ENCODE measurements at regions not wholly inside any gene's neighbourhood (a gene's known extent, or its start where the extent isn't known, plus 50 kb on each side); places are given as distances from the start of the nearest gene placed in this dataset.
"Not testable (repeated sequence)": the region's sequence is repeated elsewhere in the genome, so short reads cannot be mapped to it uniquely, and the experiment has no call there.

GRCh38 chr21:15211491-15212133 lies 146.8 kb upstream of the NRIP1 start:
- ChIA-PET POLR2A (interaction anchor here (0.5 kb wide), 1 partner anchor 9 kb away, joined by 4 read pairs; no protein-coding TSS in a partner anchor), CTCF (no interaction called here)
- DNase-seq, result peak in 2 of 3 donors; percentile 24 to 41
- no peak overlapping the region for H3K27ac ChIP-seq (ENCODE audit: insufficient read depth in 1 of 2, low read depth in 1 of 2, low read length in 2 of 2, poor library complexity in 1 of 2, severe bottlenecking in 2 of 2)
- H3K27me3 ChIP-seq (replicated peaks in 2 of 5; ENCODE audit: control insufficient read depth in 4 of 5, insufficient read depth in 5 of 5, low read length in 4 of 5), result no peaks in the 10 kb centered on the region
- H3K36me3 ChIP-seq (ENCODE audit: control insufficient read depth in 4 of 4, insufficient read depth in 4 of 4, low read length in 3 of 4), result no peaks in the 10 kb centered on the region
- peak overlapping the region in 3 of 7 experiments; percentile 5 to 45 (median 43) for H3K4me3 ChIP-seq (ENCODE audit: control insufficient read depth in 1 of 7, extremely low read depth in 1 of 7, insufficient read depth in 4 of 7, low read depth in 2 of 7, low read length in 6 of 7)
- no peaks in the 10 kb centered on the region for H3K9me3 ChIP-seq (ENCODE audit: control extremely low read depth in 1 of 5, control insufficient read depth in 4 of 5, insufficient read depth in 2 of 5, low read depth in 1 of 5, low read length in 4 of 5)
- peaks cover 9 to 31% (median 14%) of the 10 kb centered on the region in 4 experiments for H3K4me1 ChIP-seq (ENCODE audit: control extremely low read depth in 1 of 4, control insufficient read depth in 4 of 4, insufficient read depth in 4 of 4, low read length in 3 of 4)
- 23% methylated on average over 3 of the region's 5 CpGs for WGBS (ENCODE audit: insufficient coverage)

GRCh38 chr21:15212206-15212605 lies 147.4 kb upstream of the NRIP1 start:
- Histone ChIP-seq H3K36me3 (ENCODE audit: control insufficient read depth in 4 of 4, insufficient read depth in 4 of 4, low read length in 3 of 4) (no peaks in the 10 kb centered on the region), H3K27me3 (replicated peaks in 2 of 5; ENCODE audit: control insufficient read depth in 4 of 5, insufficient read depth in 5 of 5, low read length in 4 of 5) (no peaks in the 10 kb centered on the region), H3K4me1 (ENCODE audit: control extremely low read depth in 1 of 4, control insufficient read depth in 4 of 4, insufficient read depth in 4 of 4, low read length in 3 of 4) (peaks cover 9 to 27% (median 14%) of the 10 kb centered on the region in 4 experiments), H3K4me3 (ENCODE audit: control insufficient read depth in 1 of 7, extremely low read depth in 1 of 7, insufficient read depth in 4 of 7, low read depth in 2 of 7, low read length in 6 of 7) (peak overlapping the region in 1 of 7 experiments; percentile 43), H3K9me3 (ENCODE audit: control extremely low read depth in 1 of 5, control insufficient read depth in 4 of 5, insufficient read depth in 2 of 5, low read depth in 1 of 5, low read length in 4 of 5) (no peaks in the 10 kb centered on the region), H3K27ac (ENCODE audit: insufficient read depth in 1 of 2, low read depth in 1 of 2, low read length in 2 of 2, poor library complexity in 1 of 2, severe bottlenecking in 2 of 2) (no peak overlapping the region)
- CTCF ChIA-PET, result no interaction called here
- peak; percentile 37 to 81 (median 73) for DNase-seq
- WGBS (ENCODE audit: insufficient coverage), result no CpG with 5 or more reads among the region's 2 CpGs
- POLR2A ChIA-PET, result interaction anchor here (0.5 kb wide), 1 partner anchor 9 kb away, joined by 4 read pairs; no protein-coding TSS in a partner anchor

GRCh38 chr21:15218476-15218875 lies 153.7 kb upstream of the NRIP1 start:
- DNase-seq; POLR2A ChIA-PET; H3K9me3 ChIP-seq (ENCODE audit: control extremely low read depth in 1 of 5, control insufficient read depth in 4 of 5, insufficient read depth in 2 of 5, low read depth in 1 of 5, low read length in 4 of 5); H3K4me3 ChIP-seq (ENCODE audit: control insufficient read depth in 1 of 7, extremely low read depth in 1 of 7, insufficient read depth in 4 of 7, low read depth in 2 of 7, low read length in 6 of 7); H3K27me3 ChIP-seq (replicated peaks in 2 of 5; ENCODE audit: control insufficient read depth in 4 of 5, insufficient read depth in 5 of 5, low read length in 4 of 5); H3K36me3 ChIP-seq (ENCODE audit: control insufficient read depth in 4 of 4, insufficient read depth in 4 of 4, low read length in 3 of 4); H3K27ac ChIP-seq (ENCODE audit: insufficient read depth in 1 of 2, low read depth in 1 of 2, low read length in 2 of 2, poor library complexity in 1 of 2, severe bottlenecking in 2 of 2); CTCF ChIA-PET: not testable (repeated sequence)
- peaks cover 12 to 28% (median 23%) of the 10 kb centered on the region in 4 experiments for H3K4me1 ChIP-seq (ENCODE audit: control extremely low read depth in 1 of 4, control insufficient read depth in 4 of 4, insufficient read depth in 4 of 4, low read length in 3 of 4)
- no CpG with 5 or more reads among the region's 23 CpGs for WGBS (ENCODE audit: insufficient coverage)

- no peak overlapping the region for H3K27ac ChIP-seq (ENCODE audit: insufficient read depth in 1 of 2, low read depth in 1 of 2, low read length in 2 of 2, poor library complexity in 1 of 2, severe bottlenecking in 2 of 2)
- no peaks in the 10 kb centered on the region for H3K36me3 ChIP-seq (ENCODE audit: control insufficient read depth in 4 of 4, insufficient read depth in 4 of 4, low read length in 3 of 4)
- H3K9me3 ChIP-seq (ENCODE audit: control extremely low read depth in 1 of 5, control insufficient read depth in 4 of 5, insufficient read depth in 2 of 5, low read depth in 1 of 5, low read length in 4 of 5), result no peaks in the 10 kb centered on the region
- ChIA-PET CTCF (no interaction called here), POLR2A (no interaction called here)
- DNase-seq, result no peak
- H3K4me1 ChIP-seq (ENCODE audit: control extremely low read depth in 1 of 4, control insufficient read depth in 4 of 4, insufficient read depth in 4 of 4, low read length in 3 of 4), result peaks cover 12 to 28% (median 23%) of the 10 kb centered on the region in 4 experiments
- WGBS (ENCODE audit: insufficient coverage), result no CpG with 5 or more reads among the region's 5 CpGs
- no peaks in the 10 kb centered on the region for H3K27me3 ChIP-seq (replicated peaks in 2 of 5; ENCODE audit: control insufficient read depth in 4 of 5, insufficient read depth in 5 of 5, low read length in 4 of 5)
- no peak overlapping the region for H3K4me3 ChIP-seq (ENCODE audit: control insufficient read depth in 1 of 7, extremely low read depth in 1 of 7, insufficient read depth in 4 of 7, low read depth in 2 of 7, low read length in 6 of 7)
Measured at GRCh38 chr21:15219039-15219438, 154.2 kb upstream of the NRIP1 start.

GRCh38 chr21:15219894-15220293 lies 155.1 kb upstream of the NRIP1 start:
- Histone ChIP-seq H3K4me3 (ENCODE audit: control insufficient read depth in 1 of 7, extremely low read depth in 1 of 7, insufficient read depth in 4 of 7, low read depth in 2 of 7, low read length in 6 of 7) (peak overlapping the region in 3 of 7 experiments; percentile 21 to 57 (median 34)), H3K4me1 (ENCODE audit: control extremely low read depth in 1 of 4, control insufficient read depth in 4 of 4, insufficient read depth in 4 of 4, low read length in 3 of 4) (peaks cover 12 to 28% (median 23%) of the 10 kb centered on the region in 4 experiments), H3K9me3 (ENCODE audit: control extremely low read depth in 1 of 5, control insufficient read depth in 4 of 5, insufficient read depth in 2 of 5, low read depth in 1 of 5, low read length in 4 of 5) (no peaks in the 10 kb centered on the region), H3K36me3 (ENCODE audit: control insufficient read depth in 4 of 4, insufficient read depth in 4 of 4, low read length in 3 of 4) (no peaks in the 10 kb centered on the region), H3K27ac (ENCODE audit: insufficient read depth in 1 of 2, low read depth in 1 of 2, low read length in 2 of 2, poor library complexity in 1 of 2, severe bottlenecking in 2 of 2) (peak overlapping the region; percentile 15 to 66), H3K27me3 (replicated peaks in 2 of 5; ENCODE audit: control insufficient read depth in 4 of 5, insufficient read depth in 5 of 5, low read length in 4 of 5) (no peaks in the 10 kb centered on the region)
- ChIA-PET POLR2A (no interaction called here), CTCF (no interaction called here)
- peak; percentile 34 to 87 (median 77) for DNase-seq
- 67% methylated on average over 1 of the region's 6 CpGs for WGBS (ENCODE audit: insufficient coverage)

- CTCF ChIA-PET, result interaction anchor here (0.7 to 1.1 kb wide), 2 partner anchors 10 to 156 kb away, joined by 3 to 4 read pairs; no protein-coding TSS in a partner anchor
- Histone ChIP-seq H3K9me3 (ENCODE audit: control extremely low read depth in 1 of 5, control insufficient read depth in 4 of 5, insufficient read depth in 2 of 5, low read depth in 1 of 5, low read length in 4 of 5) (no peaks in the 10 kb centered on the region), H3K4me3 (ENCODE audit: control insufficient read depth in 1 of 7, extremely low read depth in 1 of 7, insufficient read depth in 4 of 7, low read depth in 2 of 7, low read length in 6 of 7) (no peak overlapping the region), H3K27ac (ENCODE audit: insufficient read depth in 1 of 2, low read depth in 1 of 2, low read length in 2 of 2, poor library complexity in 1 of 2, severe bottlenecking in 2 of 2) (no peak overlapping the region), H3K27me3 (replicated peaks in 2 of 5; ENCODE audit: control insufficient read depth in 4 of 5, insufficient read depth in 5 of 5, low read length in 4 of 5) (no peaks in the 10 kb centered on the region), H3K36me3 (ENCODE audit: control insufficient read depth in 4 of 4, insufficient read depth in 4 of 4, low read length in 3 of 4) (no peaks in the 10 kb centered on the region), H3K4me1 (ENCODE audit: control extremely low read depth in 1 of 4, control insufficient read depth in 4 of 4, insufficient read depth in 4 of 4, low read length in 3 of 4) (peaks cover 12 to 28% (median 23%) of the 10 kb centered on the region in 4 experiments)
- peak in 2 of 3 donors; percentile 23 to 35 for DNase-seq
- POLR2A ChIA-PET, result no interaction called here
Measured at GRCh38 chr21:15221799-15222386, 157.1 kb upstream of the NRIP1 start.

- WGBS (ENCODE audit: insufficient coverage), result 52% methylated on average over 2 of the region's 3 CpGs
- Histone ChIP-seq H3K36me3 (ENCODE audit: control insufficient read depth in 4 of 4, insufficient read depth in 4 of 4, low read length in 3 of 4) (no peaks in the 10 kb centered on the region), H3K9me3 (ENCODE audit: control extremely low read depth in 1 of 5, control insufficient read depth in 4 of 5, insufficient read depth in 2 of 5, low read depth in 1 of 5, low read length in 4 of 5) (no peaks in the 10 kb centered on the region), H3K27me3 (replicated peaks in 2 of 5; ENCODE audit: control insufficient read depth in 4 of 5, insufficient read depth in 5 of 5, low read length in 4 of 5) (no peaks in the 10 kb centered on the region), H3K27ac (ENCODE audit: insufficient read depth in 1 of 2, low read depth in 1 of 2, low read length in 2 of 2, poor library complexity in 1 of 2, severe bottlenecking in 2 of 2) (no peak overlapping the region), H3K4me1 (ENCODE audit: control extremely low read depth in 1 of 4, control insufficient read depth in 4 of 4, insufficient read depth in 4 of 4, low read length in 3 of 4) (peaks cover 12 to 28% (median 23%) of the 10 kb centered on the region in 4 experiments), H3K4me3 (ENCODE audit: control insufficient read depth in 1 of 7, extremely low read depth in 1 of 7, insufficient read depth in 4 of 7, low read depth in 2 of 7, low read length in 6 of 7) (no peak overlapping the region)
- ChIA-PET POLR2A (no interaction called here), CTCF (interaction anchor here (0.7 to 1.1 kb wide), 2 partner anchors 9 to 157 kb away, joined by 3 to 4 read pairs; no protein-coding TSS in a partner anchor)
- DNase-seq, result peak in 1 of 3 donors; percentile 31
Measured at GRCh38 chr21:15222707-15223106, 157.9 kb upstream of the NRIP1 start.
